SK-N-DZ (cell line): ENCODE measurements at regions not wholly inside any gene's neighbourhood (a gene's known extent, or its start where the extent isn't known, plus 50 kb on each side); places are given as distances from the start of the nearest gene placed in this dataset.
"Not testable (repeated sequence)": the region's sequence is repeated elsewhere in the genome, so short reads cannot be mapped to it uniquely, and the experiment has no call there.

Experiments
- DNase-seq: peaks from one replicate; pipeline ENCODE4 v3.0.0-alpha.2; 2015; ENCODE audit warnings: low spot score

- no peak for DNase-seq
These were observed 567.9 kb upstream of the HTR2C start for GRCh38 chrX:114015966-114016365.

GRCh38 chrX:114006664-114007063 is 577.2 kb upstream of the HTR2C start:
- DNase-seq, result no peak

GRCh38 chrX:113996781-113997180 is 587.1 kb upstream of the HTR2C start:
- DNase-seq, result no peak

GRCh38 chrX:113991720-113992119 is 592.2 kb upstream of the HTR2C start:
- not testable (repeated sequence) for DNase-seq

GRCh38 chrX:113990669-113991068 is 593.2 kb upstream of the HTR2C start:
- DNase-seq, result not testable (repeated sequence)

- DNase-seq, result not testable (repeated sequence)
These were observed 595.5 kb upstream of the HTR2C start for GRCh38 chrX:113988315-113988935.

GRCh38 chrX:113986427-113986826 is 597.5 kb upstream of the HTR2C start:
- DNase-seq, result no peak

GRCh38 chrX:113982766-113983165 is 601.1 kb upstream of the HTR2C start:
- DNase-seq, result no peak

GRCh38 chrX:113980953-113981352 is 602.9 kb upstream of the HTR2C start:
- no peak for DNase-seq

- DNase-seq, result no peak
These were observed 606.0 kb upstream of the HTR2C start for GRCh38 chrX:113977887-113978286.

- no peak for DNase-seq
These were observed 608.4 kb upstream of the HTR2C start for GRCh38 chrX:113975441-113975840.

GRCh38 chrX:113974881-113975280 is 609.0 kb upstream of the HTR2C start:
- no peak for DNase-seq

- DNase-seq, result no peak
These were observed 610.2 kb upstream of the HTR2C start for GRCh38 chrX:113973706-113974105.

- no peak for DNase-seq
These were observed 617.1 kb upstream of the HTR2C start for GRCh38 chrX:113966791-113967190.

GRCh38 chrX:113962343-113962742 is 621.5 kb upstream of the HTR2C start:
- no peak for DNase-seq

GRCh38 chrX:113959912-113960626 is 623.8 kb upstream of the HTR2C start:
- DNase-seq, result no peak

- no peak for DNase-seq
These were observed 627.0 kb upstream of the HTR2C start for GRCh38 chrX:113956936-113957335.

- DNase-seq, result no peak
These were observed 629.6 kb upstream of the HTR2C start for GRCh38 chrX:113954297-113954696.

- no peak for DNase-seq
These were observed 633.7 kb upstream of the HTR2C start for GRCh38 chrX:113950081-113950678.

GRCh38 chrX:113947548-113947947 is 636.3 kb upstream of the HTR2C start:
- no peak for DNase-seq

GRCh38 chrX:113935518-113935917 is 648.4 kb upstream of the HTR2C start:
- DNase-seq, result no peak

GRCh38 chrX:113933931-113934330 is 650.0 kb upstream of the HTR2C start:
- DNase-seq, result no peak

- DNase-seq, result peak; percentile 53
These were observed 654.9 kb upstream of the HTR2C start for GRCh38 chrX:113929004-113929403.
